ENCODE measurements at regions not wholly inside any gene's neighbourhood (a gene's known extent, or its start where the extent isn't known, plus 50 kb on each side); places are given as distances from the start of the nearest gene placed in this dataset.

- DNase-seq = no peak
Observed at GRCh38 chr6:181049-181654, 111.1 kb upstream of the DUSP22 start.

- DNase-seq = no peak
Observed at GRCh38 chr6:183668-184067, 108.6 kb upstream of the DUSP22 start.

- no peak for DNase-seq
Observed at GRCh38 chr6:184161-184700, 108.1 kb upstream of the DUSP22 start.

- no peak for DNase-seq
Observed at GRCh38 chr6:186340-186965, 105.8 kb upstream of the DUSP22 start.

- DNase-seq = no peak
Observed at GRCh38 chr6:187210-187861, 105.0 kb upstream of the DUSP22 start.

GRCh38 chr6:188821-189655 lies 103.2 kb upstream of the DUSP22 start:
- DNase-seq = peak; percentile 85

GRCh38 chr6:189676-190075 lies 102.6 kb upstream of the DUSP22 start:
- no peak for DNase-seq

- DNase-seq = no peak
Observed at GRCh38 chr6:190596-191395, 101.5 kb upstream of the DUSP22 start.

GRCh38 chr6:191487-192312 lies 100.6 kb upstream of the DUSP22 start:
- DNase-seq = no peak

GRCh38 chr6:192313-192664 lies 100.0 kb upstream of the DUSP22 start:
- no peak for DNase-seq

GRCh38 chr6:193180-193579 lies 99.1 kb upstream of the DUSP22 start:
- DNase-seq = no peak

- peak; percentile 52 for DNase-seq
Observed at GRCh38 chr6:193773-194310, 98.4 kb upstream of the DUSP22 start.

GRCh38 chr6:195861-196360 lies 96.4 kb upstream of the DUSP22 start:
- peak; percentile 42 for DNase-seq

- DNase-seq = no peak
Observed at GRCh38 chr6:196543-196942, 95.7 kb upstream of the DUSP22 start.

GRCh38 chr6:203661-204060 lies 88.6 kb upstream of the DUSP22 start:
- no peak for DNase-seq

- no peak for DNase-seq
Observed at GRCh38 chr6:206264-206663, 86.0 kb upstream of the DUSP22 start.

- no peak for DNase-seq
Observed at GRCh38 chr6:208364-208763, 83.9 kb upstream of the DUSP22 start.

- no peak for DNase-seq
Observed at GRCh38 chr6:208938-209337, 83.3 kb upstream of the DUSP22 start.

GRCh38 chr6:209432-210103 lies 82.7 kb upstream of the DUSP22 start:
- peak; percentile 55 for DNase-seq

GRCh38 chr6:210104-210456 lies 82.2 kb upstream of the DUSP22 start:
- DNase-seq = no peak

All from CD4-positive, alpha-beta T cell treated with Interleukin-17A for 1 hour (primary cell).